Ishikawa (cell line): ENCODE measurements at regions not wholly inside any gene's neighbourhood (a gene's known extent, or its start where the extent isn't known, plus 50 kb on each side); places are given as distances from the start of the nearest gene placed in this dataset.

Experiments
- CEBPB ChIP-seq: IDR thresholded peaks from 2 replicates; pipeline ENCODE4 v1.6.1; 2012
- CREB1 ChIP-seq: IDR thresholded peaks from 2 replicates; pipeline ENCODE4 v1.6.1; 2012; ENCODE audit warnings: low read depth
- EGR1 ChIP-seq: IDR thresholded peaks from 2 replicates; pipeline ENCODE4 v1.6.1; 2012
- EP300 ChIP-seq: IDR thresholded peaks from 2 replicates; pipeline ENCODE4 v1.6.1; 2012; ENCODE audit warnings: borderline replicate concordance
- FOXM1 ChIP-seq: IDR thresholded peaks from 2 replicates; pipeline ENCODE4 v1.6.1; 2012; ENCODE audit warnings: low read depth, borderline replicate concordance
- MAX ChIP-seq: IDR thresholded peaks from 2 replicates; pipeline ENCODE4 v1.6.1; 2012
- NFIC ChIP-seq: IDR thresholded peaks from 2 replicates; pipeline ENCODE4 v1.6.1; 2012
- RAD21 ChIP-seq: IDR thresholded peaks from 2 replicates; pipeline ENCODE4 v1.6.1; 2012; ENCODE audit warnings: low read depth
- REST ChIP-seq: IDR thresholded peaks from 2 replicates; pipeline ENCODE4 v1.6.1; 2012; ENCODE audit warnings: low read depth, mild to moderate bottlenecking
- TAF1 ChIP-seq: IDR thresholded peaks from 2 replicates; pipeline ENCODE4 v1.6.1; 2012; ENCODE audit warnings: low read depth, mild to moderate bottlenecking
- TCF12 ChIP-seq: IDR thresholded peaks from 2 replicates; pipeline ENCODE4 v1.6.1; 2012; ENCODE audit warnings: low read depth
- TEAD4 ChIP-seq: IDR thresholded peaks from 2 replicates; pipeline ENCODE4 v1.6.1; 2012
- USF1 ChIP-seq: IDR thresholded peaks from 2 replicates; pipeline ENCODE4 v1.6.1; 2012
- YY1 ChIP-seq: IDR thresholded peaks from 2 replicates; pipeline ENCODE4 v1.6.1; 2012; ENCODE audit warnings: low read depth
- ZBTB7A ChIP-seq: IDR thresholded peaks from 2 replicates; pipeline ENCODE4 v1.6.1; 2012; ENCODE audit warnings: low read depth

GRCh38 chr7:24039991-24040624 is 243.9 kb upstream of the NPY start:
- TF ChIP-seq TAF1 (no peak), REST (no peak), ZBTB7A (no peak), YY1 (no peak), EP300 (no peak), RAD21 (no peak), EGR1 (no peak), USF1 (no peak), NFIC (no peak), TEAD4 (no peak), MAX (no peak), CEBPB (no peak), FOXM1 (no peak), TCF12 (no peak), CREB1 (no peak)

- TF ChIP-seq CREB1 (no peak), TEAD4 (no peak), REST (no peak), TAF1 (no peak), CEBPB (no peak), ZBTB7A (no peak), EGR1 (no peak), TCF12 (no peak), FOXM1 (no peak), EP300 (no peak), NFIC (no peak), YY1 (no peak), MAX (no peak)
Measured at GRCh38 chr7:24042028-24042427, 242.0 kb upstream of the NPY start.

GRCh38 chr7:24049296-24049695 is 234.7 kb upstream of the NPY start:
- TF ChIP-seq YY1 (no peak), EP300 (no peak), ZBTB7A (no peak), TEAD4 (no peak), REST (no peak), NFIC (no peak), TCF12 (no peak), CREB1 (no peak), MAX (no peak), EGR1 (no peak), TAF1 (no peak), FOXM1 (no peak), CEBPB (no peak), USF1 (no peak), RAD21 (no peak)

- TF ChIP-seq MAX (no peak), TEAD4 (no peak), EP300 (no peak), REST (no peak), YY1 (no peak), ZBTB7A (no peak), TAF1 (no peak), NFIC (no peak), CREB1 (no peak), USF1 (no peak), CEBPB (no peak), EGR1 (no peak), TCF12 (no peak), RAD21 (no peak), FOXM1 (no peak)
Measured at GRCh38 chr7:24050991-24051560, 232.9 kb upstream of the NPY start.
